ENCODE measurements at regions not wholly inside any gene's neighbourhood (a gene's known extent, or its start where the extent isn't known, plus 50 kb on each side); places are given as distances from the start of the nearest gene placed in this dataset.

DNA sequence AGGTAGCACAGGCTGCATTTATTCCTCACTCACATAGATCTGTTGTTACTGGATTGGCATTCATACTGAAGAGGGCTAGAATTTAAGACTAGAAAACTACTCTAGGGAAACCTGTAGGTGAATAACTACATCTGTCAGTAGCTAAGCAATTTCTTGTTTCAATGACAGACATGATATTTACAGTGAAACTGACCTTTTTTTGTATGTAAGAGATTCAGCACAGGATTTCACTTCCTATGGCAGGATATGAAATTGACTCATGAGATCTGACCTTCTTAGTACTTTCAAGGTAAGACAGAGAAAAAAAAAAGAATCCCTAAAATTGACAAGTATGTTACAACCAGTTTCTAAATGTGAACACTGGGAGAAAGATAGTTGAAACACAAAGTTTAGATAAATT lies 189.8 kb upstream of the SLC16A7 start:
- intact Hi-C loops (cut with DNase I) = loop anchor here in 1 of 2 donors (10.0 kb wide), 1 partner anchor 399 kb away; no protein-coding TSS in a partner anchor
- Histone ChIP-seq H3K36me3 (no peaks in the 10 kb centered on the region), H3K4me1 (peaks cover 0 to 8% (median 0%) of the 10 kb centered on the region in 4 donors), H3K9me3 (no peaks in the 10 kb centered on the region), H3K27ac (no peak overlapping the region), H3K4me3 (no peak overlapping the region), H3K27me3 (no peaks in the 10 kb centered on the region)
- DNase-seq (no peak), ATAC-seq (no peak)
- TF ChIP-seq, protein P1, sequence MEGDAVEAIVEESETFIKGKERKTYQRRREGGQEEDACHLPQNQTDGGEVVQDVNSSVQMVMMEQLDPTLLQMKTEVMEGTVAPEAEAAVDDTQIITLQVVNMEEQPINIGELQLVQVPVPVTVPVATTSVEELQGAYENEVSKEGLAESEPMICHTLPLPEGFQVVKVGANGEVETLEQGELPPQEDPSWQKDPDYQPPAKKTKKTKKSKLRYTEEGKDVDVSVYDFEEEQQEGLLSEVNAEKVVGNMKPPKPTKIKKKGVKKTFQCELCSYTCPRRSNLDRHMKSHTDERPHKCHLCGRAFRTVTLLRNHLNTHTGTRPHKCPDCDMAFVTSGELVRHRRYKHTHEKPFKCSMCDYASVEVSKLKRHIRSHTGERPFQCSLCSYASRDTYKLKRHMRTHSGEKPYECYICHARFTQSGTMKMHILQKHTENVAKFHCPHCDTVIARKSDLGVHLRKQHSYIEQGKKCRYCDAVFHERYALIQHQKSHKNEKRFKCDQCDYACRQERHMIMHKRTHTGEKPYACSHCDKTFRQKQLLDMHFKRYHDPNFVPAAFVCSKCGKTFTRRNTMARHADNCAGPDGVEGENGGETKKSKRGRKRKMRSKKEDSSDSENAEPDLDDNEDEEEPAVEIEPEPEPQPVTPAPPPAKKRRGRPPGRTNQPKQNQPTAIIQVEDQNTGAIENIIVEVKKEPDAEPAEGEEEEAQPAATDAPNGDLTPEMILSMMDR (IDR thresholded peaks at IDR 0.05) = no peak
- no peak for TF ChIP-seq POLR2A (IDR thresholded peaks at IDR 0.05)

DNA sequence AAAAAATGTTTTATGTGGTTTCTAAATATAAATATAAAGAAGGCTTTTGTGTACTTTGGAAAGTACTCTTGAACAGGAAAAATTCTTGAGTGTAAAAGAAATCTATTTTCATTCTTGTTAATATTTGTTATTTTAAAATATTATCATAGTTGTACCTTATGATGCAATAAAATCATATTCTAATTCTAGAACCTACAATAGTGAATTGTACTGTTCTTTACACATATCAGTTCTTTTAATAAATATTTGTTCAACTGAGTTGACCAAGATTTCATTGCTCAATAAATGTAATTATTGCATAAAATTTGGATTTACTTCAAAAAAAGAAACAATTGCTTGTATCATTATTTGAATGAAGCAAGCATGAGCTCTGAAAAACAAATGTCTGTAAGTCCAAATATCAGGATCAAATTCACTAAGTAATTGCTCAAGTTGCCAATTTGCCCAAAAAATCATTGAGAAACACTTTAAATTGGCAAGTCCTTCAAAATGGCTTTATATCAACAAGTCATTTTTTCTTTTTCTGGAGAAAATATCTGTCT lies 191.6 kb upstream of the SLC16A7 start:
- DNase-seq (no peak), ATAC-seq (peak in 3 of 4 donors; percentile 23 to 47 (median 31))
- H3K4me1 ChIP-seq = peaks cover 0 to 8% (median 0%) of the 10 kb centered on the region in 4 donors
- TF ChIP-seq POLR2A (IDR thresholded peaks at IDR 0.05) = no peak
- TF ChIP-seq, protein P1 (IDR thresholded peaks at IDR 0.05) = no peak
- H3K27me3 ChIP-seq = no peaks in the 10 kb centered on the region
- intact Hi-C loops (cut with DNase I) = loop anchor here in 1 of 2 donors (10.0 kb wide), 1 partner anchor 401 kb away; no protein-coding TSS in a partner anchor
- no peaks in the 10 kb centered on the region for H3K36me3 ChIP-seq
- no peaks in the 10 kb centered on the region for H3K9me3 ChIP-seq
- no peak overlapping the region for H3K4me3 ChIP-seq
- no peak overlapping the region for H3K27ac ChIP-seq

DNA sequence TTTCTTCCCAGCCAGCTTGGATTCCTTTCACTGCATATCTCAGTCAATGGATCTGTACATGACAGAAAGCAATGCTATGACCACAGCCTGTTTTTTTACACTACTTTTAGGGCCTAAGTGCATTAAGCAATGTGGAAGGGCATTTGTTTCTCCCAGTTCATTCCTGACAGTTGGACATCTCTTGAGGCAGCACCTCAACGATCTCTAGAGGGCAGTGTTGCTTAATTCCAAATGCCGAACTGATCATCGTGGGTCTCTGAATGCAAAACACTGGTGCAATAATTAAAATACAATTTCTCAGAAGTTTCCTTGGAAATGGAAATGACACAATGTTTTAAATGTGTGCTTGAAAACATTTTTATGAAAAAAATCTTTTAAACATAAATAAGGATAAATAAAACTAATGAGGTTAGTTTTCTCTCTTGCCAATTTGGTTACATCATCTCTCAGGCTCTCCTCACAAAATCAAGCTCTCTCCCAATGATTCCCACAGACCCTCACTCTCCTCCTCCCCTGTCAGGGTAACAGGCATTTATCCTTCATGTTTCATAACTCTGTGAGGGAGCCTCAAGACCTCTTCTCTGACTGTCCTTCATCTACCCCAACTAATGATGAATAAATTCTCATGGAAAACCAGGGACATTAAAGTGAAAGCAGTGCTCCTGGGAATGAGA lies 192.4 kb upstream of the SLC16A7 start:
- intact Hi-C loops (cut with DNase I) = loop anchor here in 1 of 2 donors (10.0 kb wide), 1 partner anchor 401 kb away; no protein-coding TSS in a partner anchor

DNA sequence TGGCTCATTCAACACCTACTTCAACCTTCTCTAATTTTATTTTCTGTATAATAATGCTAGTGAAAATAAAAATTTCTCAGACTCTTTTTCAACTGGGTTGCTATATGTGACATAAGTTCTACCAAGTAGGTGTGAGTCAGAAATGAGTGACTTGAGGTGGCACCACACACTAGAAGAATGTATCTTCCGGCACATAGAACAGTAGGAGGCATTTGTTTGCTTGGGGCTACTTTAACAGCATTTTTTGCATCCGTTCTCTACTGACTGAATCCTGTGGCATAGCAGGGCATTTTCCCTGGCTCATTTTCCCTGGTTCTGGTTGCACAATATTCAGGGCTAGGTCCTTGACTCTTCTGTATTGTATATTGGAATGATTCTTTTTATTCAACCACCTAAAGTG lies 194.0 kb upstream of the SLC16A7 start:
- ATAC-seq (peak in 2 of 4 donors; percentile 35 to 38), DNase-seq (no peak)
- TF ChIP-seq, protein P1 (IDR thresholded peaks at IDR 0.05) = no peak
- no peak for TF ChIP-seq POLR2A (IDR thresholded peaks at IDR 0.05)
- intact Hi-C loops (cut with DNase I) = loop anchor here in 1 of 2 donors (10.0 kb wide), 1 partner anchor 403 kb away; no protein-coding TSS in a partner anchor
- 43% methylated on average over 2 of the region's 2 CpGs for WGBS (ENCODE audit: insufficient coverage, low coverage, low lambda C conversion rate, missing lambda C conversion rate)
- H3K27ac ChIP-seq = no peak overlapping the region
- peaks cover 0 to 8% (median 0%) of the 10 kb centered on the region in 4 donors for H3K4me1 ChIP-seq
- H3K27me3 ChIP-seq = no peaks in the 10 kb centered on the region
- no peaks in the 10 kb centered on the region for H3K36me3 ChIP-seq
- H3K4me3 ChIP-seq = no peak overlapping the region
- H3K9me3 ChIP-seq = no peaks in the 10 kb centered on the region

More for the DNA sequence above, 192.4 kb upstream of the SLC16A7 start:
- ATAC-seq = peak; percentile 95 to 96 (median 96)
- 0% methylated on average over 3 of the region's 3 CpGs for WGBS (ENCODE audit: insufficient coverage, low coverage, low lambda C conversion rate, missing lambda C conversion rate)
- Histone ChIP-seq H3K4me1 (peaks cover 0 to 8% (median 0%) of the 10 kb centered on the region in 4 donors), H3K36me3 (no peaks in the 10 kb centered on the region), H3K27me3 (no peaks in the 10 kb centered on the region), H3K4me3 (no peak overlapping the region), H3K9me3 (no peaks in the 10 kb centered on the region), H3K27ac (no peak overlapping the region)
- peak in 1 of 3 donors; percentile 54 for DNase-seq
- TF ChIP-seq, protein P1 (IDR thresholded peaks at IDR 0.05) = peak; percentile 52 to 78 (median 76)
- no peak for TF ChIP-seq POLR2A (IDR thresholded peaks at IDR 0.05)

Measured in right lobe of liver (tissue), 6 donors.